DND-41 (cell line): ENCODE measurements at regions not wholly inside any gene's neighbourhood (a gene's known extent, or its start where the extent isn't known, plus 50 kb on each side); places are given as distances from the start of the nearest gene placed in this dataset.

ENCODE experiments used
- CTCF ChIP-seq: IDR thresholded peaks from 2 replicates; pipeline ENCODE4 v1.5.1; 2012; ENCODE audit warnings: borderline replicate concordance, low read length, moderate library complexity, mild to moderate bottlenecking; ENCODE audit not compliant: poor library complexity, severe bottlenecking; ENCODE audit errors: extremely low read depth
- EZH2 ChIP-seq: IDR thresholded peaks from 3 replicates; pipeline ENCODE4 v1.6.1; 2012; ENCODE audit warnings: borderline replicate concordance, low read depth, mild to moderate bottlenecking, moderate library complexity, low read length, inconsistent platforms; ENCODE audit not compliant: severe bottlenecking

- no peak for TF ChIP-seq CTCF
- no peak for TF ChIP-seq EZH2
Measured at GRCh38 chr10:120278069-120278468, 179.0 kb upstream of the PLPP4 start.
